GM10266 (cell line): ENCODE measurements at regions not wholly inside any gene's neighbourhood (a gene's known extent, or its start where the extent isn't known, plus 50 kb on each side); places are given as distances from the start of the nearest gene placed in this dataset.
"Not testable (repeated sequence)": the region's sequence is repeated elsewhere in the genome, so short reads cannot be mapped to it uniquely, and the experiment has no call there.

Source experiments
- DNase-seq: peaks from one replicate; pipeline ENCODE4 v3.0.0; 2012; ENCODE audit errors: extremely low spot score
- CTCF ChIP-seq: IDR thresholded peaks from 2 replicates; pipeline ENCODE4 v1.5.1; 2012; ENCODE audit warnings: mild to moderate bottlenecking, low read depth; ENCODE audit not compliant: control insufficient read depth, insufficient read depth; ENCODE audit errors: missing control alignments

DNA sequence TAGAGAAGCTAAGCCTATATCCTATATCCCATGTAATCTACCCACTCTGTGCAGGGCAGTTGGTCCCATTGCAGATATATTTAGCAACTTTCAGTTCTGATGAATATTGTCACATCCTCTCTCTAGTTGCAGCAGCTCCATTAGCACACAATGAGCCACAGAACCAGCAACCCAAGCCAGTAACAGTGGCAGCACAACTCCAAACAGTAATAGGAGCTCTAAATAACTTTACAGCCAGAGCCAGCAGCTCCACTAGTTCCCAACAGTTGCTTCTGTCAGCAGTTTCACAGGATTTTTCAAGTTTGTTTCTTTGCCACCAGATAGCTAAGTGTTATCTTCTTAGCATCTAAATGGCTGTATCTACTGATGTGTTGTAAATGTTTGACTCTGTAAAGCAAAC is 490.8 kb downstream of the HTR1B start:
- no peak for TF ChIP-seq CTCF
- no peak for DNase-seq

GRCh38 chr6:76959177-76959576 is 504.1 kb downstream of the HTR1B start:
- DNase-seq: not testable (repeated sequence)

DNA sequence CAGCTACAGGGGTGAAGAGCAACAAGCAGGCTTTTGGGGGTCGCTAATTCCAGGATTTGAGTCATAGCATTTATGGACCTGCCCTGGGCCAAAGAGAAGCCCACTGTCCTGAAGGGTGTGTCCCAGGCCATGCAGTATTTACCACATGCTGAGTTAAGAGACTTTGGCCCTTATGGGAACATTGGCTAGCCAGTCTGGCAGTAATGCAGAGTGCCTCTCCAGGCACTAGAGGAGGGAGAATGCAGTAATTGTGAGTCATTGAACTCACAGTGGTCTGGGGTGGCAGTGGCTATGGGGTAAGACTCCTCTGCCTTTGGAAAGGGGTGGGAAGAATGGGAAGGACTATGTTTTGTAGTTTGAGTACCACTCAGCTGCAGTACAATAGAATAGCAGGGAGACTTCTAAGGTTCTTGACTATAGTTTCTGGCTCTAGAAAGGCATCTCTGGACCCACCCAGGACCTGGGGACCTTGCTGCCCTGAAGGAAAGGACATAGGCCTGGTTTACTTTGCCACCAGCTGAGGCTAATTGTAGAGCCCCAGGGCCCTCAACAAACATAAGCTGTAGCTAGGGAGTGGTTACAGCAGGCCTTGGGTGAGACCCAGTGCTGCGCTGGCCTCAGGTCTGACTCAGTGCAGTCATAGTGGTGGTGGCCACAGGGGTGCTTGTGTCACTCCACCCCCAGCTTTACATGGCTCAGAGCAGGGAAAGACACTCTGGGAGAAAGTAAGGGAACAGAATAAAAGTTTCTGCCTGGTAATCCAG is 520.9 kb downstream of the HTR1B start:
- DNase-seq: no peak
- TF ChIP-seq CTCF: no peak

DNA sequence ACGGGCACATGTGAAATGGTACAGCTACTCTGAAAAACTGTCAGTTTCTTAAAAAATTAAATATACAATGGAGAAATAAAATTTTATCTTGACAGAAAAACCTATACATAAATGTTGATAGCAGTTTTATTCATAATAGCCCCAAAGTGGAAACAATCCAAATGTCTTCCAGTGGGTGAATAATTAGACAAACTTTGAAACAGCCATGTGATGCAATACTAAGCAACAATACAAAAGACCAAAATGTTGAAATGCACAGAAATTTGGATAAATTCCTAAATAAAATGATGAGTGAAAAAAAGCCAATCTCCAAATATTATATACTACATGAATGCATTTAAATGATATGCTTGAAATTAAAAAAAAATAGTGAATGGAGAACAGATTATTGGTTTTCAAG is 523.1 kb downstream of the HTR1B start:
- no peak for TF ChIP-seq CTCF

DNA sequence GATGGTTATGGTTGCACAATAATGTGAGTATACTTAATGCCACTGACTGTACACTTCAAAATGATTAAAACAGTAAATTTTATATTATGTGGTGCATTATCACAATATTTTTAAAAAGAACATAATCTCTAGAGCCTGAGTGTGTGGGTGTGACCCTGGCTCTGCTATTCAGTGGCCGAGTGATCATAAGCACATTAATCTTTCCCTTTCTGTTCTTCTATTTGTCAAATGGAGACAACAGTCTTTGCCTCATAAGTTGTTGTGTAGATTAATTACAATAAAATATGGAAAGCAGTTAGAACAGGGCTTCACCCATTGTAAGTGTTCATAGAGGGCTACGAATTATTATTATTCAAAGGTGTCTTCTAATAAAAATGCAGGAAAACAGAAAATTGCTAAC is 548.6 kb downstream of the HTR1B start:
- DNase-seq: no peak
- TF ChIP-seq CTCF: no peak

More for the DNA sequence above, 523.1 kb downstream of the HTR1B start:
- DNase-seq: no peak

GRCh38 chr6:76905541-76905940 is 557.8 kb downstream of the HTR1B start:
- DNase-seq: not testable (repeated sequence)

DNA sequence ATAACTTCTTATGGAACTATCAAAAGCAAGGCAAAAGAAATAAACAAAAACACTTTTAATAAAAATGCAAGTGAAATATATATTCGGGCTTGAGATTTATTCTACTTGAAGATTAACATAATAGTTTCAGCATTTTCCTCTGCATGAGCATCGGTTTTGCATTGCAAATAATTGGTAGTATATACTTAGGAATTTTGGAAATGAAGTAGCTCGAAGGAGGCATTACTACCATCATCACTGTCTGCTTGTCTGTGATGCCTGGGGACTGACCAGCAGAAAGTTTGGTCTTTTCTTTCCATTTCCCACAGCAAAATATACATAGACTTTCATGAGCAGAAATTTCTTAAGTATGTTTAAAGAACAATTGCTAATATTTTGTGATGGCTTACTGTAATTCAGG is 570.7 kb downstream of the HTR1B start:
- no peak for TF ChIP-seq CTCF
- DNase-seq: no peak

GRCh38 chr6:76888351-76888750 is 574.9 kb downstream of the HTR1B start:
- TF ChIP-seq CTCF: no peak
- no peak for DNase-seq

DNA sequence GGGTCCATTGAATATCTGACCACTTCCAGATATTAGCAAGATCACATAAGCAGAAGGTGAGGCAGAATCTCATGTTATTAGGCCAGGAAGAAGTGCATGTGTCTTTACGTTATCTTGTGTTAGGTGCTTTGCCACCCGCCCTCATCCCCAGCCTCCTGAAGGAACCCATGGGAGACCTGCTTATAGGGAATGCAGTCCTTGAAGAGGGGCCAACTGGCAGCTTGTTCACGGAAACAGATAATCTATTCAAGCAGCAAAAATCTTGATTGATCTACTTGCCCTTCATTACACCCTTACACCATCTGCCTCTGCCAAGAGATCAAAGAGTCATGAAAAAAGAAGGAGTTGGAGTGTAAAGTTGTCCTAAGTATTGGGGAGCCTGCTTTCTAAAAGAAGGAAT is 576.4 kb downstream of the HTR1B start:
- no peak for TF ChIP-seq CTCF
- no peak for DNase-seq
